ENCODE measurements at regions not wholly inside any gene's neighbourhood (a gene's known extent, or its start where the extent isn't known, plus 50 kb on each side); places are given as distances from the start of the nearest gene placed in this dataset.

DNA sequence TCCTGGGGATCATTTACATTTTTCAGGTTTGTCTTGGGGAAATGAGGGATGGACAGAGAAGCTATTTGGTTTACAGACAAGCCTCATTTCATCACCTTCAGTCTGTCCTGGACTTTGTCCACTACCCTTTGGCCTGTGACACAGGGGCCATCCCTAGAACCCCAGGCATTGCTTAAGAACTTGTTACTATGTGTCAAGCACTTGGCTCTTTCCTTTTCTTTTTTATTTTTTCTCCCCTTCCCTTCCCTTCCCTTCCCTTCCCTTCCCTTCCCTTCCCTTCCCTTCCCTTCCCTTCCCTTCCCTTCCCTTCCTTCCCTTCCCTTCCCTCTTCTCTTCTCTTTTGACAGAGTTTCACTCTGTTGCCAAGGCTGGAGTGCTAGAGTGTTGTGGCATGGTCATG is 253.1 kb downstream of the OLFM4 start:
- TF ChIP-seq, protein P1, sequence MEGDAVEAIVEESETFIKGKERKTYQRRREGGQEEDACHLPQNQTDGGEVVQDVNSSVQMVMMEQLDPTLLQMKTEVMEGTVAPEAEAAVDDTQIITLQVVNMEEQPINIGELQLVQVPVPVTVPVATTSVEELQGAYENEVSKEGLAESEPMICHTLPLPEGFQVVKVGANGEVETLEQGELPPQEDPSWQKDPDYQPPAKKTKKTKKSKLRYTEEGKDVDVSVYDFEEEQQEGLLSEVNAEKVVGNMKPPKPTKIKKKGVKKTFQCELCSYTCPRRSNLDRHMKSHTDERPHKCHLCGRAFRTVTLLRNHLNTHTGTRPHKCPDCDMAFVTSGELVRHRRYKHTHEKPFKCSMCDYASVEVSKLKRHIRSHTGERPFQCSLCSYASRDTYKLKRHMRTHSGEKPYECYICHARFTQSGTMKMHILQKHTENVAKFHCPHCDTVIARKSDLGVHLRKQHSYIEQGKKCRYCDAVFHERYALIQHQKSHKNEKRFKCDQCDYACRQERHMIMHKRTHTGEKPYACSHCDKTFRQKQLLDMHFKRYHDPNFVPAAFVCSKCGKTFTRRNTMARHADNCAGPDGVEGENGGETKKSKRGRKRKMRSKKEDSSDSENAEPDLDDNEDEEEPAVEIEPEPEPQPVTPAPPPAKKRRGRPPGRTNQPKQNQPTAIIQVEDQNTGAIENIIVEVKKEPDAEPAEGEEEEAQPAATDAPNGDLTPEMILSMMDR (conservative IDR thresholded peaks at IDR 0.05), result no peak
- TF ChIP-seq ZFX (IDR thresholded peaks at IDR 0.05), result no peak
